ENCODE measurements at regions not wholly inside any gene's neighbourhood (a gene's known extent, or its start where the extent isn't known, plus 50 kb on each side); places are given as distances from the start of the nearest gene placed in this dataset.

- no peak for ATAC-seq (ENCODE audit: insufficient read depth, low FRiP score)
- WGBS, 2 donors: 87 to 89% methylated on average over 7 of the region's 7 CpGs
- H3K9me3 ChIP-seq (ENCODE audit: control insufficient read depth in 4 of 4, insufficient read depth in 3 of 4, low read length in 3 of 4): peaks cover 0 to 5% (median 3%) of the 10 kb centered on the region in 4 donors
- TF ChIP-seq CTCF (IDR thresholded peaks at IDR 0.05; ENCODE audit: control extremely low read depth, extremely low read depth): no peak
- H3K9ac ChIP-seq (ENCODE audit: insufficient read depth in 1 of 2, low read length in 2 of 2): no peak overlapping the region
- no peak overlapping the region for H3K27ac ChIP-seq (ENCODE audit: low read depth in 1 of 2, low read length in 1 of 2)
- peaks cover 0 to 2% (median 0%) of the 10 kb centered on the region in 3 donors for H3K27me3 ChIP-seq (ENCODE audit: control insufficient read depth in 3 of 3, insufficient read depth in 3 of 3, low read length in 2 of 3)
- H3K4me3 ChIP-seq: no peak overlapping the region
- no peaks in the 10 kb centered on the region for H3K36me3 ChIP-seq (ENCODE audit: control insufficient read depth in 4 of 4, insufficient read depth in 4 of 4, low read length in 4 of 4)
- H3K4me1 ChIP-seq (ENCODE audit: control insufficient read depth in 5 of 5, insufficient read depth in 5 of 5, low read length in 5 of 5): no peaks in the 10 kb centered on the region
- no peak for DNase-seq
Measured at GRCh38 chr2:100682536-100682935, 119.7 kb downstream of the PDCL3 start.

GRCh38 chr2:100683231-100683630 is 120.4 kb downstream of the PDCL3 start:
- no peak overlapping the region for H3K27ac ChIP-seq (ENCODE audit: low read depth in 1 of 2, low read length in 1 of 2)
- 87 to 89% methylated on average over 4 of the region's 4 CpGs for WGBS, 2 donors
- ATAC-seq (ENCODE audit: insufficient read depth, low FRiP score) (no peak), DNase-seq (no peak)
- H3K4me1 ChIP-seq (ENCODE audit: control insufficient read depth in 5 of 5, insufficient read depth in 5 of 5, low read length in 5 of 5): no peaks in the 10 kb centered on the region
- H3K4me3 ChIP-seq: no peak overlapping the region
- H3K27me3 ChIP-seq (ENCODE audit: control insufficient read depth in 3 of 3, insufficient read depth in 3 of 3, low read length in 2 of 3): peaks cover 0 to 2% (median 0%) of the 10 kb centered on the region in 3 donors
- no peak overlapping the region for H3K9ac ChIP-seq (ENCODE audit: insufficient read depth in 1 of 2, low read length in 2 of 2)
- no peaks in the 10 kb centered on the region for H3K36me3 ChIP-seq (ENCODE audit: control insufficient read depth in 4 of 4, insufficient read depth in 4 of 4, low read length in 4 of 4)
- H3K9me3 ChIP-seq (ENCODE audit: control insufficient read depth in 4 of 4, insufficient read depth in 3 of 4, low read length in 3 of 4): peaks cover 0 to 5% (median 3%) of the 10 kb centered on the region in 4 donors
- TF ChIP-seq CTCF (IDR thresholded peaks at IDR 0.05; ENCODE audit: control extremely low read depth, extremely low read depth): no peak

- Histone ChIP-seq H3K27me3 (ENCODE audit: control insufficient read depth in 3 of 3, insufficient read depth in 3 of 3, low read length in 2 of 3) (no peaks in the 10 kb centered on the region), H3K36me3 (ENCODE audit: control insufficient read depth in 4 of 4, insufficient read depth in 4 of 4, low read length in 4 of 4) (no peaks in the 10 kb centered on the region), H3K4me3 (no peak overlapping the region), H3K4me1 (ENCODE audit: control insufficient read depth in 5 of 5, insufficient read depth in 5 of 5, low read length in 5 of 5) (no peaks in the 10 kb centered on the region), H3K9me3 (ENCODE audit: control insufficient read depth in 4 of 4, insufficient read depth in 3 of 4, low read length in 3 of 4) (peaks cover 0 to 2% (median under 1%) of the 10 kb centered on the region in 4 donors), H3K9ac (ENCODE audit: insufficient read depth in 1 of 2, low read length in 2 of 2) (no peak overlapping the region), H3K27ac (ENCODE audit: low read depth in 1 of 2, low read length in 1 of 2) (no peak overlapping the region)
- TF ChIP-seq CTCF (IDR thresholded peaks at IDR 0.05; ENCODE audit: control extremely low read depth, extremely low read depth): no peak
- 80 to 96% methylated on average over 3 of the region's 3 CpGs for WGBS, 2 donors
- DNase-seq: no peak
- ATAC-seq (ENCODE audit: insufficient read depth, low FRiP score): no peak
Measured at GRCh38 chr2:100691846-100692245, 128.1 kb upstream of the NPAS2 start.

GRCh38 chr2:100692381-100692780 is 127.6 kb upstream of the NPAS2 start:
- 90% methylated on average over 5 of the region's 5 CpGs for WGBS, 2 donors
- DNase-seq (no peak), ATAC-seq (ENCODE audit: insufficient read depth, low FRiP score) (no peak)
- Histone ChIP-seq H3K9ac (ENCODE audit: insufficient read depth in 1 of 2, low read length in 2 of 2) (no peak overlapping the region), H3K4me3 (no peak overlapping the region), H3K36me3 (ENCODE audit: control insufficient read depth in 4 of 4, insufficient read depth in 4 of 4, low read length in 4 of 4) (no peaks in the 10 kb centered on the region), H3K27ac (ENCODE audit: low read depth in 1 of 2, low read length in 1 of 2) (no peak overlapping the region), H3K27me3 (ENCODE audit: control insufficient read depth in 3 of 3, insufficient read depth in 3 of 3, low read length in 2 of 3) (no peaks in the 10 kb centered on the region), H3K9me3 (ENCODE audit: control insufficient read depth in 4 of 4, insufficient read depth in 3 of 4, low read length in 3 of 4) (peaks cover 0 to 2% (median under 1%) of the 10 kb centered on the region in 4 donors), H3K4me1 (ENCODE audit: control insufficient read depth in 5 of 5, insufficient read depth in 5 of 5, low read length in 5 of 5) (no peaks in the 10 kb centered on the region)
- TF ChIP-seq CTCF (IDR thresholded peaks at IDR 0.05; ENCODE audit: control extremely low read depth, extremely low read depth): no peak

Measured in lung (tissue), 11 donors.